ENCODE measurements at regions not wholly inside any gene's neighbourhood (a gene's known extent, or its start where the extent isn't known, plus 50 kb on each side); places are given as distances from the start of the nearest gene placed in this dataset.

GRCh38 chr2:187034434-187034833 lies 185.5 kb upstream of the ZSWIM2 start:
- TF ChIP-seq CTCF (IDR thresholded peaks at IDR 0.05) = no peak
- no peak for TF ChIP-seq EP300 (IDR thresholded peaks at IDR 0.05)
- TF ChIP-seq POLR2A (IDR thresholded peaks at IDR 0.05) = no peak

All from upper lobe of left lung (tissue), 4 donors.